SK-N-SH (cell line): ENCODE measurements at regions not wholly inside any gene's neighbourhood (a gene's known extent, or its start where the extent isn't known, plus 50 kb on each side); places are given as distances from the start of the nearest gene placed in this dataset.

Experiments
- CTCF ChIP-seq: fragments of 200-600 bp; sonication (generic); IDR thresholded peaks from 2 replicates; pipeline ENCODE4 v1.6.1; 2017; ENCODE audit warnings: antibody characterized with exemption, mild to moderate bottlenecking, moderate library complexity
- ELF1 ChIP-seq: IDR thresholded peaks from 2 replicates; pipeline ENCODE4 v1.4.0; 2012
- EZH2phosphoT487 ChIP-seq: fragments of 200-600 bp; sonication (generic); IDR thresholded peaks from 2 replicates; pipeline ENCODE4 v1.6.1; 2017; ENCODE audit warnings: low read depth, mixed run types, mild to moderate bottlenecking, antibody characterized with exemption, moderate library complexity, borderline replicate concordance
- GABPA ChIP-seq: IDR thresholded peaks from 2 replicates; pipeline ENCODE4 v1.4.0; 2012; ENCODE audit warnings: low read depth, mild to moderate bottlenecking
- GATA2 ChIP-seq: sonication (generic); formaldehyde crosslinking; IDR thresholded peaks from 2 replicates; pipeline ENCODE4 v1.5.0; 2020; ENCODE audit warnings: mild to moderate bottlenecking, missing genetic modification reagents
- SIN3A ChIP-seq: IDR thresholded peaks from 2 replicates; pipeline ENCODE4 v1.6.1; 2012; ENCODE audit warnings: low read depth, mild to moderate bottlenecking, low read length, moderate library complexity, borderline replicate concordance

- TF ChIP-seq SIN3A (no peak), CTCF (no peak), EZH2phosphoT487 (no peak), ELF1 (no peak), GABPA (no peak), GATA2 (no peak)
Observed at GRCh38 chr9:31471010-31471409, 913.4 kb upstream of the ACO1 start.
